ENCODE measurements at regions not wholly inside any gene's neighbourhood (a gene's known extent, or its start where the extent isn't known, plus 50 kb on each side); places are given as distances from the start of the nearest gene placed in this dataset.

DNA sequence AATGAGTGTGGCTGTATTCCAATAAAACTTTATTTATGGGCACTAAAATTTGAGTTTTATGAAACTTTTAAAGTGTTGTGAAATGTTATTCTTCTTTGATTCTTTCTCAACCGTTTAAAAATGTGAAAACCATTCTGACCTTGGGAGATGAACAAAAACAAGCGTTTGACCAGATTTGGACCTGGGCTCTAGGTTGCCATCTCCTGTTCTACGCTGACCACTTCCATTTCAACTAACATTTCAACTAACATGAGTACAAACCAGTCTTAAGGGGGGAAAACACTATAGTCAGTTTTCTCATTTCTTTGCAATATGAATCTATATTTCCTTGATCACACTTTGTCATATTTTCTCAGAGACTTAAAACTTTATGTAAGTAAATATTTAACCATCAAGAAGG, 118.4 kb upstream of the IRX5 start:
- no peak for DNase-seq (ENCODE audit: low read depth, low spot score)

DNA sequence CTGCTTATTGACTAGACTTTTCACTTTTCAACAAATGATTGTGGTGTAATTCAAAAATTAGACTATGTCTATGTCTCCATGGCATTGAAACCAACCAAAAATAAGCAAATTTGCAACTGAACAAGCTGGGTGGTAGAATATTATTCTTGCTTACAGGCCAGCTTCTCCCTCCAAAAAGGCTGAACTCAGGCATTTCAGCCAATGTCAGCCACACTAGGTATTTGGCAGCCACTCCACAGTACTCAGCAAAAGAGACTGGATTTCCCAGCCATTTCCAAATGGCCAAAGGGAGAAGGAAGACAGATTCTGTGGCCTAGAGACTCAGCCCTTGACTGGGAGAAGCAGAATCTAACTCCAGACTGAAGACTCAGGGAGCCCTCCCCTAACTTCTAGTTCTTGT, 121.8 kb upstream of the IRX5 start:
- DNase-seq (ENCODE audit: low read depth, low spot score), result no peak

DNA sequence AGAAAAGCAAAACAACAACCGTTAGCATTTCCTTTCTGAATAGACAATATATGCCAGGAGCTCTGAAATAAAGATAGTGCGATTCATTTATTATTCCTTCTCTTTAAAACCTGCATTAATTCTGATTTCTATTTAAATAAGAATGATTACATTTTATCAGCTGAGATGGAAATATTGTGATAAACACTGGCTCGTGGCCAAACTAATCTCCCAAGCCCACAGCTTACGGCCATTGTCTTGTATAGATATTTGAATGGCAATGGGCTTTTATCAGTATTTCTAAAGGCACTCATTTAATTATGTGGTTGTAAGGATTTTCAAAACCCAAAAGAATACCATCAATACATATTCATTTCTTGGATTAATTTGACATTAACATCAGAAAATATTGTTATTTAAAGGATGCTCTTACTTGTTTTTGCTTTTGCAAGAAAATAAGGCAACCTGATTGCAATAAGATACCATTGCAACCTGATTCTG, 123.7 kb upstream of the IRX5 start:
- no peak for DNase-seq (ENCODE audit: low read depth, low spot score)

DNA sequence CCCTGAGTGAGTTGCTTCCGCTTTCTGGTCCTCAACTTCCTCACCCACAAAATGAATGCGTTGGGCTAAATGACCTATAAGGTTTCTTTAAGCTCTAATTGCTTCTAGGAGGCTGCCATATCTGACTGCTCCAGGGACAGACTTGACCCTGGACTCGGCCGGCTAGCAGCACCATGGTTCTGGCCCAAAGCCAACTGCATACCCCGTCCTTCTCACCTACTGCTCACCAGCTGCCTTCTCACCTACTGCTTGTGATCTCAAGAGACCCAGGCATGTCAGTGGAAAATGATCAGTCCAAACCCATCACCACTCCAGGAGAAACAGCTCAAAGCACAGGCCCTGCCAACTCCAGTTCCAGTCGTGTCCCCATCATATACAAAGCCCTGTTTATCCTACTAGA, 124.3 kb upstream of the IRX5 start:
- DNase-seq (ENCODE audit: low read depth, low spot score), result no peak

DNA sequence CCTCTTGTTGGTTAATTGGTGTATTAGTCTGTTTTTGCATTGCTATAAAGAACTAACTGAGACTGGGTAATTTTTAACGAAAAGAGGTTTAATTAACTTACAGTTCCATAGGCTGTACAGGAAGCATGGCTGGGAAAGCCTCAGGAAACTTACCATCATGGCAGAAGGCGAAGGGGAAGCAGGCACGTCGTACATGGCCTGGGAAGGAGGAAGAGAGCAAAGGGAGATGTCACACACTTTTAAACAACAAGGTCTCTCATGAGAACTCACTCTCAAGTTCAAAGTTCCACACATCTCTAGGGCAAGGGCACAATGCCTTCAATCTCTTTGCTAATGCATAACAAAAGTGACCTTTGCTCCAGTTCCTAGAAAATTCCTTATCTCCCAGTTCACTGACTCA, 125.0 kb upstream of the IRX5 start:
- DNase-seq (ENCODE audit: low read depth, low spot score), result no peak

DNA sequence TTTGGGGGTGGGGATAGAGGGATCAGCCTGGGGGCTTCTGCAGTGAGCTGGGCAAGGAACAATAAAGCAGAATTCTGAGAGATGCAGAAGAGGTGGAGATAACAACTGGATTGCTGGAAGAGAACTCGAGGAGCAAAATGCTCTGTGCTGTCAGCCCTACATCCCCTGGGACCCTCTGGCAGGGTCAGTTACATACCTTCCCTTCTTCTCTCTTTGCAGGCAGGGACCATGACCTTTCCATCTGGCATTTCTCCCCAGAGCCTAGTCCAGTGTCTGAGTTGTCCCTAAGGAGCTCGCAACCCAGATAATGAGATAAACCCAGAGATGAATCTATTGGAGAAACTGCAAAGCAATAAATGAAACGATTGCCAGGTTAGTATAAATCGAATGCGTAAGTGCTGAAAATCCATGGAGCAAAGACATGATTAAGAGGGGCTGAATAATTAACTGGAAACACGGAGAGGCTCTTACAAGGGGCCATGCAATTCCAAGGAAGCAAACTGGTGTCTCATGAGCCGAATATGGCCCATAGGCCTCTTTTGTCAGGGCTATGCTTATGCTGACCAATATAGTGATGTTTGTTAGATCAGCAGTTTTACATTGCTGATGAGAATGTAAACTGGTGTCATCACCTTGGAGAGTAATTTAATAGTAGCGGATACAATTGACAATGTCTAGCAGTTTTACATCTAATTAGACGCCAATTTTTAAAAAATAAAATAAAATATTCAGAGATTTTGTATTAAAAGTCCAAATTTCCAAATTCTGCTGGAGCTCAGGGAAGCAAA, 129.4 kb upstream of the IRX5 start:
- DNase-seq (ENCODE audit: low read depth, low spot score), result no peak

DNA sequence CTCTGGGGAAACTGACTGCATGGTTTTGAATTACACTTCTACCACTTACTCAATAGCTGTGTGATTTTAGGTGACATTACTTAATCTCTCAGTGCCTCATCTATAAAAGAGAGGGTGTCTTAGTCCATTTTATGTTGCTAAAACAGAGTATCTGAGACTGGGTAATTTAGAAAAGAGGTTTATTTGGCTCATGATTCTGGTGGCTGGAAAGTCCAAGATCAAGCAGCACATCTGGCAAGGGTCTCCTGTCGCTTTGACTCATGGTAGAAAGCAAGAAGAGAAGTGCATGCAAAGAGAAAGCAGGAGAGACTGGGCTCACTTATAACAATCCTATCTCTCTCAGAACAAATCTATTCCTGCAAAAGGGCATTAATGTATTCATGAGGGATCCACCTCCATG, 132.4 kb upstream of the IRX5 start:
- DNase-seq (ENCODE audit: low read depth, low spot score), result no peak

DNA sequence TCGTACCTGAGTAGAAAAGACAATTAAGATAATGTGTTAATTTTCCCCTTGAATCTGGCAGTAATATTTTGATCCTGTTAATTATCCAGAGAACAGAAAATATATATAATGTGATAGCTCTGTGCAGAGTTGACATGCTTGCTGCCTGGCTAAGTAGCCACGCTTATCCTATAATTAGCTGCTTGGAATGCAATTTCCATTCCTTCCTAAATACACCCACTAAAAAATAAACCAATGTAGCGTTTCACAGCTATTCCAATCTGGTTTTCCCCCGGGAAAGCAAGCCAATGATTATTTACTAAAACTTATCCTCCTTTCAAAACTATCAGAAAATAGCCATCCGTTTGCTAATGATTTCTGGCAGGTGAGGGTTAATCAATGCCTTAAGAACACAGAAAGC, 134.5 kb upstream of the IRX5 start:
- DNase-seq (ENCODE audit: low read depth, low spot score), result no peak

DNA sequence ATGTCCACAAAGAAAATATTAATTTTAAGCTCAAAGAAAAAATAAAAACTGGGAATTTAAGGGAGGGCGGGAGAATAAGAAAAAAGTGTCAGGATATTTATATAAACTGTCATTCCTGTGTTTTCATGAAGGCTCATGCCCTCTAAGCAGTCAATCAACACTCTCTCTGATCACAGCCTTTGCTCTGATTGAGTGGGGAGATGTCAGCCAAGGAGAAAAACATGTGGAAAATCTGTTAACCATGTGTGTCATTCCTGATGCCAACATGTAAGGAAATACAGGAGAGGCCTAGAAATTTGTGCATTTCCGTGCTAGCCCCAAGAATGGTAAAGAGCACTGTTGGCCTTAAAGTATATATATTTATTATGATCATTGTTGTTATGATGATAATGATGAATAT, 137.9 kb upstream of the IRX5 start:
- DNase-seq (ENCODE audit: low read depth, low spot score), result no peak

DNA sequence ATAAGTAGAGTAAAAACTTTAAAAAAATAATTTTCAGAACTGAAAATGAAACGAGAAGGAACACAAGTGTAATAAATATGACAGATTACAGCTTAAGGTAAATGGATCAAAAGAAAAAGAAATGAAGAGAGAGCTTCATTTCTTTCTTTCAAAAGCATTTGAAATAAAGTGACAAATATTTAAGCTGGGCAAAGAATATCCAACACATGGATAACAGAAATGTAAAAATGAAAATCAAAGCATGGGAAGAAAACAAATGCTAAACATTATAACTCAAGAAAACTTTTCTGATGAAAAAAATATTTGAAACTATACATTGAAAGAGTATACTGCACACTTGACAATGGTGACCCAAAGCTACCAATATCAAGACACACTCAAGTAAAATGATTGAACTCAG, 143.6 kb upstream of the IRX5 start:
- no peak for DNase-seq (ENCODE audit: low read depth, low spot score)

DNA sequence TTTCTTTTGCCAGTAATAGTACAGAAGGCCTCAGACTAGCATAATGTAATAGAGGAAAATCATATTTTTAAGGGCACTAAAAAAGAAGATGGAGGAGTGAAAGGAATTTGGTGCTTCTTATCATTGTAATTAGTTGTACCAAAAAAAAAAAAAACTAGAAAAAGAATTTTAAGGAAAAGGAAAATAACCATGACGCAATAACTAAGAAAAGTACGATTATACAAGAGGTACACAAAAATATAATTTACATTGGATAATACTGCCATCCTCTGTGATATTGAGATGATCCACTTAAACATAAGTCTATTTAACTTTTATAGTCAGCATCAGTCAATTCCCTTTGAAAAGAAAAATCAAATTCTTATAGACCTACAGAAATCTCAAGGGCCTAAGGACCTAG, 146.7 kb upstream of the IRX5 start:
- DNase-seq (ENCODE audit: low read depth, low spot score), result no peak

DNA sequence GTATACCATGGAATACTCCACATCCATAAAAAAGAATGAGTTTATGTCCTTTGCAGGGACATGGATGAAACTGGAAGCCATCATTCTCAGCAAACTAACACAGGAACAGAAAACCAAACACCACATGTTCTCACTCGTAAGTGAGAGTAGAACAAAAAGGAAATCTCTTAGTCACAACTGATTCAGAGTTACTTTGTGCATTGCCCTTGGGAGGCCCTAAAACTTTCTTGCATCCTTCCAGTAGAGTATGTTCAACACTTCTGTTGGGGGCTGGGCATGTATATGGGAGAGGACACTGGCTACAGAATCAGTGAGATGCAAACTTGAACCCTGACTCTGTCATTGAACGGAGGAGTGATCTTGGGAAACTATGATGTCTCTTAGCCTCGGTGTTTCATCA, 147.4 kb upstream of the IRX5 start:
- no peak for DNase-seq (ENCODE audit: low read depth, low spot score)

DNA sequence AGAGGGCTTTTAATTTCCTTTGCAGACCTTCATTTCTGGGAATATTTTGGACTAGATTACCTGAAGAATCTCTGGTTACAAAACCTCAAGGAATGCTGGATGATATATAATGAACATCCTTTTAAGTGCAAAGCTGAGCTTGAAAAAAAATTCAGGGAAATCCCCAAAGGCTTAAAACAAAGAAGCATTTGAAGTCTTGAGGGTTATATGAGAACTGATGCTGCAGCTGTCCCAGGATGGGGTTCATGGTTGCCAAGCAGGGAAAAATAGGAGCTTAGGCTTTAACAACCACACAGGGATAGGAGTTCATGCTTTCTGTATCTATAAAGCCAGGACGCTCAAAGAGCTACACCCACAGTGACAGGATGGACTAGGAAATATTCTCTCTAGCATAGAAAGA, 150.4 kb upstream of the IRX5 start:
- no peak for DNase-seq (ENCODE audit: low read depth, low spot score)

DNA sequence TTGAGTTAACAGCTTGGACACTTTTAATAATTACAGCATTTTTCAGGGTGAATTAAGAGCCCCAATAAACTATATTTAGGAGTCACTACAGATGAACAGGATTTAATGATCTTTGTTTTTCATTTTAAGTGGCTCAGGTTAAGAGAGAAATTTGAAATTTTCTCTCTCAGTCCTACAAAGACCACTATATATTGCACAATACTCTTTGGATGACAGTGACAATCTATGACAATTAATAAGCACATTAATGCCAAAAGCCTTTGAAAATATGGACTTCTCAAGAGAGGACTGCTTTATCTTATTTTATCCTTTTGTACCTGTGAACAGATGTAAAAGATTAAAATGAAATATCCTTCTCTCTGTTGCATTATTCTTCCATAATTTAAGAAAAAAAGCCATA, 151.1 kb upstream of the IRX5 start:
- no peak for DNase-seq (ENCODE audit: low read depth, low spot score)

DNA sequence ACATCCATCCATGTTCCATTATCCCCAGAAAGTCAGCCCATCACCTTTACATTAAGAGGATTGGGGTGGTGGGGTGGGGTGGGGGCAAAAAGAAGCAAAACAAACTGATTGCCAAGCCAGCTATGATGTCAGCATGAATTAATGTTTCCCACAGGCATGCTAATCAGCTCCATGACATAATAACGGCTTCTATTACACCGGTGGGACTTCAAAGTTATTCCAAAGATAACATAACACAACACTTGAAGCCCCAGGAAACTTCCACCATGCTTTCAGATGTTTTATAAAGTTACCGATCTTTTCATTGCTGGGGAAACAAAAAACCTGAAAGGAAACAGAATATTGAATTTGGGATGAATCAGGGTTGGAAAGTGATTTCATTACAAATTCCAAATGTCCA, 155.9 kb upstream of the IRX5 start:
- no peak for DNase-seq (ENCODE audit: low read depth, low spot score)

DNA sequence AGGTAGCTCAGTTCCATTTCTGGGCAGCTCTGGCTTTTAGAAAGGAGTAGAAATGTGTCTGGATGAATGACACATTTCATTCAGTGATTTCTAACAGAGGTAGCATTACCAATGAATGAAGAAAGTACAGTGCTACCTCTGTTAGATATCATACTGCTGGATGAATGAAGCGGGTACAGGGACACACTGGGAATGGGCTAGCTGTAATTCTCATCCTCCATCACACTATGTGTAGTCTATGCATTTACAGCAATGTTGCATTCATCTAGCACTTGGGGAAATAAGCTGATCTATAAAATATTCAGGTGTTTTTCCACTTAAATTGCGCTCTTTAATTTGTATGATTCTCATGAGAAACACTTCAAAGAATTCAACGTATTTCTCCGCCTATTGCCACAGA, 158.3 kb upstream of the IRX5 start:
- no peak for DNase-seq (ENCODE audit: low read depth, low spot score)

DNA sequence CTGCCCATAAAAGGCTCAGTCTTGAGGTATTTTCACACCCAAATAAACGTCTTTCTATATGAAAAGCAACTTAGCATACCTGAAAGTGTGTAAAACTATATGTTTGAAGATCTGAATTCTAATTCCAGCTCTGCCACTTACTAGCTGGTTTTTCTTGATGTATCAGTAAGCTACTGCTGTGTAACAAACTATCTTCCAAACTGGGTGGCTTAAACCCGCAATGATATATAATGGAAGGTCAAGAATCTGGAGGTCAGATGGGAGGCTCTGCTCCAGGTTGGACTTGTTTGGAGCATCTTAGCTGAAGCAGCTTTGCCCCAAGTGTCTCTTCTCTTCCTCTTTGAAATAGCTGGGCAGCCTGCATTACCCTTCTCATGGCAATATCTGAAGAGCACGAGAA, 164.3 kb upstream of the IRX5 start:
- DNase-seq (ENCODE audit: low read depth, low spot score), result no peak

DNA sequence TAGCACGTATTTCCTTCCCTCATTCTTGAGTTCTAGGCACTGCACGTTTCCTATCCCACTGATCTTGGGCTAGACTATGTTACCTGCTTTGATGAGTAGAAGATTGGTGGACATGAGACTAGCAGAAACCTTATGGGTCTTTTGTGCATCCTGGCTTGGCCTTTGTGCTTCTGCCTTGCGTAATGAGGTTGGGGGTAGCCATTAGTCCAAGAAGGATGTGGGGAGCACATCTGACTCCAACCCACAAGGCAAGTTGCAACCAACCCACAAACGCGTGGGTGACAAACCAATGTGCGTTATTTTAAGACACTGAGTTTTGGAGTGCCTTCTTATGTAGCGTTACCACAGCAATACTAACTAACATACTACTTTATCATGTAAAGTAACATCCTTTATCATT, 180.4 kb upstream of the IRX5 start:
- no peak for DNase-seq (ENCODE audit: low read depth, low spot score)

DNA sequence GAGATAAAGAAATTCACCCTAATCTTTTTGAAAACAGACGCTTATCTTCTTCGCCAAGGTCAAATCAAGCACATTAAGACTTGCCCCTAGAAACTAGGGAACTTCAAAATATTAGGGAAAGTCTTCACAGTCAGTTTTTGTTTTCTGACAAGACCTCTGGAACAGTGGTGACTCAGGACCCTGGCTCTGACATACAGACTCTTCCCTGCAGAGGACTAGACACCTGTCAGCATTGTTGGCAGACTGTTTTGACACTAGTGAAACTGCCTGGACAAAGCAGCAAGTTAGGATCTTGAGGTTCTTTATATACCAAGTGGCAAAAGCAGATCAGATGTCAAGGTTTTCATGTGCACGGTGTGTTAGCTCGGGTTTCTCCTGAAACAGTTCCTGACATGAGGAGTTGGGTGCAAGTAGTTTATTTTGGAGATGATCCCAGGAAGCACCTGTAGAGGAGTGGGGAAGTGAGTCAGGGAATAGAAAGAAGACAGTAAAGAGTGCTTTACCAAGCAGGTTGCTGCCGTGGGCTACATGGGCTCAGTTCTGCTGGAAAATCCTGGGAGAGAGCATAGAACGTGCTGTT, 182.0 kb upstream of the IRX5 start:
- no peak for DNase-seq (ENCODE audit: low read depth, low spot score)

DNA sequence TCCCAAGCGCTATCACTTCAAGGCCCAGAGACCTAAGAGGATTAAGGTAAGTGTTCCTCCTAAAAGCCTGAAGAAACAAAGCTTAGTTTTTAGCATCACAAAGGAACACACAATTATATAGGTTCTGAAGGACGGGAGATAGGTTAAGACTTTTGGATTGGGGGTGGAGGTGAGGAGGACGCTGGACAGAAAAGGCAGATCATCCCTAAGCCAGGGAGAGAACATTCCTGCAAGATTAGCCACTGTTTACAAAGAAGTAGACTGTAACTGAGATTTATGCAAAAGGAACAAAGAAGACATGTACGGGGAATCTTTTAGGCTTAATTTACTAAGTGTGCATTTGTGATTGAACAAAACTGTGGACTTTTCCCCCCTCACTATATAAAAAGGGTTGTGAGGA, 184.1 kb upstream of the IRX5 start:
- no peak for DNase-seq (ENCODE audit: low read depth, low spot score)

DNA sequence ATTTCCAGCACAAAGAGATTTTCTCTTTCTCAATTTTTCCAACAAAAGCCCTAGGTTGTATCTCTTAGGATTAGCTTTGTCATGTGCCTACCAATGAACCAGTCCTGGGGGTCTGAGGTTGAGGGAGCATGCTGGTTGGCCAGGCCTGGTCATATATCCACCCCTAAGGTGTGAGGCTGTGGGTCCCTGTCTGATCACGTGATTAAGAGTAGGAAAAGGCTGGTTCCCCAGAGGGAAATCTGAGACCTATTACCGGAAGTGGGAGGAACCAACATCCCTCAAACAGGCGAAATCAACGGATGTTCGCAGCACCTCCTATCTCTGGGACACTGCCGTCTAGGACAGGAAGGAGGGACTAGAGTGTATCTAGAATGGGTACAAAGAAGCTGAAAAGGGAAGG, 185.7 kb upstream of the IRX5 start:
- DNase-seq (ENCODE audit: low read depth, low spot score), result no peak

DNA sequence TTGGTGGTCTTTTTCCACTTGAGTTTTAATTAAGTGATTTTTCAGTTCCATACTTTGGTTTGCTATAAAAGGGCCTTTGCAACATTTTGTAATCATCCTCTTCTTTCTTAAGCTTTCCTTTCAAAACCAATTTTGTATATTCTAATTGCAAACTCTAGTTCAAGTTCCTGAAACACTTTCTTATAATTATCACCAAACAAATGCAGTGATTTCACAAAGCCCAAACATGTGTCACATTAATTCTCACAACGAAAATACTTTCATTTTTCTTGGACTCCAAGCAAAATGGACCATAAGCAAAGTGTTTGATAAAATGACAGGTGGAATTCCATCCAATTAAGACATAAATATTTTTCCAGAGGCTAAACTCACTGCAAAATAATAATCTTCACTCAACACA, 188.2 kb upstream of the IRX5 start:
- no peak for DNase-seq (ENCODE audit: low read depth, low spot score)

DNA sequence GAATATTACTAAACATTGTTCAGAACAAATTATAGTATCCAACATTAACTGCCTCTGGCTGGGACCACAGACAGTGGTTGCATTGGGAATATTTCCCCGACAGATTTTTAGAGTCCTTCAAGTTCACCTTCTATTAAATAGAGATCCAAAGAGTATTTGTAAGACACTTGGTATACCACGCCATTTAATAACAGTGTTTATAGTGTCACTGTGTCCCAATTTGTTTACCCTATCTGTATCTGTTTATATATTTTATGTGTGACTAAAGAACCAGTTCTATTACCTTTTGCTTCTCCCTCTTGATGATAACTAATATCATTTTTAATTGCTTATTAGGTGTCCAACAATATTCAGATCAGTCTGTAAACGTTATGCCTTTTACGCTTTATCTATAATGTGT, 191.3 kb upstream of the IRX5 start:
- no peak for DNase-seq (ENCODE audit: low read depth, low spot score)

DNA sequence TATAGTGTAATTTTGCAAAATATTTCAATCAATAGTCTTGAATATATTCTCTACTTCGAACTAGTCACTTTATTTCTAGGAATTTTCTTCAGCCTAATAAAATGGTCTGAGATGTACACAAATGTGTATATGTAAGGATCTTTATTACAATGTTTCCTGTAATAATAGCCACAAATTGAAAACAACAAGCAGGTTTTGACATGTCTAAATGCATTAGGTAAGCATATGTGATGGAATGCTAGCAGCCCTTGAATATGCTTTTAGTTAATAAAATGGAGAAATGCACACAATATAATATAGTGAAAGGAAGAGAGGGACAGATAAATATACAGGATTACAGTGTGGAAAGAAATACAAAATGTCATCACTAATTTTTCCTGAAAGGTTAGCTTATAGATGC, 196.5 kb upstream of the IRX5 start:
- no peak for DNase-seq (ENCODE audit: low read depth, low spot score)
